ENCODE measurements at regions not wholly inside any gene's neighbourhood (a gene's known extent, or its start where the extent isn't known, plus 50 kb on each side); places are given as distances from the start of the nearest gene placed in this dataset.

- no peak for TF ChIP-seq CTCF (IDR thresholded peaks at IDR 0.05)
- TF ChIP-seq POLR2AphosphoS5 (IDR thresholded peaks at IDR 0.05): no peak
- no peak for TF ChIP-seq EP300 (IDR thresholded peaks at IDR 0.05)
- TF ChIP-seq POLR2A (IDR thresholded peaks at IDR 0.05): no peak
These were observed 259.6 kb upstream of the POM121L12 start for GRCh38 chr7:52775876-52776275.
